ENCODE measurements at regions not wholly inside any gene's neighbourhood (a gene's known extent, or its start where the extent isn't known, plus 50 kb on each side); places are given as distances from the start of the nearest gene placed in this dataset.

DNA sequence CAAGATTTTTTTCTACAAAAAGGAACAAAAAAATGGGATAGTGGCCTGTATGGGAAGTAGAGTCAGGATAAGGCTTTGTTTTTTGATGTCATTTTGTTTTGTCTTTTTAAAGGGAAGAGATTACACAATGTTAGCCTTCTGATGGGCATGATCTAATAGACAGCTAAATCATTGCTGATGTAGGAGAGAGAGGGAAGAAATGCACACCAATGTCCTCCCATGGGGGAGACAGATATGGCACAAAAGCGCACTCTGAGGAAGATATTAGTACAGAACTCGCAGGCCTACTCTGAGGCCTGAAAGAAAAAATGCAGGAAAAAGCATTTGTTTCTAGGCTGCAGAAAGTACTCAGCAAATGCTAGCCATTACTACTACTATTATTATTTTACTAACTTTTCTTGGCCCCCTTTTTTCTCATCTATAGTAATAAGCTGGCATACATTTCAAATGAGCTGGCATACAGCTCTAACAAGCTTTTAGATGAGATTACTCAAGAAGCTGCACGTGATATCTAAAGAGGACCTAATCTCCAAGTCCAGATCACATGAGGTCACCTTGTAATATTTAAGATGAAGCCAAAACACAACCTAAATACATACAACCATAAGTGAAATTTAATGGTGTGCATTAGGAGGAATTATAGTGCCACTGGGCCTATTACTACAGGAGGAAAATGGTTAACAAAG lies 269.4 kb upstream of the TANK start:
- Histone ChIP-seq H3K27me3 (replicated peaks) (no peaks in the 10 kb centered on the region), H3K4me3 (ENCODE audit: low read depth, low read length) (no peak overlapping the region), H3K27ac (no peak overlapping the region), H3K36me3 (replicated peaks) (no peaks in the 10 kb centered on the region)
- no peak for DNase-seq
- in situ Hi-C loops (cut with HindIII; ENCODE audit: low pct_ligation_motif_present, low sequenced_read_pairs): no loop called here
- TF ChIP-seq CTCF (IDR thresholded peaks at IDR 0.05; ENCODE audit: low read depth, low read length, missing control alignments): no peak

- H3K36me3 ChIP-seq (replicated peaks): no peaks in the 10 kb centered on the region
- in situ Hi-C loops (cut with HindIII; ENCODE audit: low pct_ligation_motif_present, low sequenced_read_pairs): no loop called here
- TF ChIP-seq CTCF (IDR thresholded peaks at IDR 0.05; ENCODE audit: low read depth, low read length, missing control alignments): no peak
- no peak for DNase-seq
- no peak overlapping the region for H3K4me3 ChIP-seq (ENCODE audit: low read depth, low read length)
- no peaks in the 10 kb centered on the region for H3K27me3 ChIP-seq (replicated peaks)
- H3K27ac ChIP-seq: no peak overlapping the region
These were observed 268.9 kb upstream of the TANK start for GRCh38 chr2:160891353-160891740.

DNA sequence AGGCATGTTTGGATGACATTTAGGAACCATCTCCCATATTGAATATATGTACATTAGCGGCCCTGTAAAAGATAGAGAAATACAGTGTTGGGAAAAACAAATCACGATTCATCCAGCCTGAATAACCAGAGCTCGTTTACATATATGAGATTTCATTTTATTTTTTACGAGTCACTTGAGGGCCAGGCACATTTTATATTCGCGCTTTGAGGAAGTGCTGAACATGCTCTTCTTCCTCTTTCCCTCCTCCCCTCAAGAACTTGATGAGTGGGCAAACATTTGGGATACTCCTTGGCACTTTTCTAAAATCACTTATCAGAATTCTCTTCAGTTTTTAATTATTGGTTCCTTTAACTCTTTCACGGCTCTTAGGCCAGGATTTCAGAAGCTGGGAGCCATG lies 268.0 kb upstream of the TANK start:
- H3K36me3 ChIP-seq (replicated peaks): no peaks in the 10 kb centered on the region
- in situ Hi-C loops (cut with HindIII; ENCODE audit: low pct_ligation_motif_present, low sequenced_read_pairs): no loop called here
- no peak for TF ChIP-seq CTCF (IDR thresholded peaks at IDR 0.05; ENCODE audit: low read depth, low read length, missing control alignments)

GRCh38 chr2:160893581-160893980 lies 266.6 kb upstream of the TANK start:
- Histone ChIP-seq H3K27ac (no peak overlapping the region), H3K36me3 (replicated peaks) (no peaks in the 10 kb centered on the region), H3K4me3 (ENCODE audit: low read depth, low read length) (no peak overlapping the region), H3K27me3 (replicated peaks) (no peaks in the 10 kb centered on the region)
- no peak for TF ChIP-seq CTCF (IDR thresholded peaks at IDR 0.05; ENCODE audit: low read depth, low read length, missing control alignments)
- no peak for DNase-seq
- in situ Hi-C loops (cut with HindIII; ENCODE audit: low pct_ligation_motif_present, low sequenced_read_pairs): no loop called here

More for the DNA sequence above, 268.0 kb upstream of the TANK start:
- DNase-seq: no peak
- H3K4me3 ChIP-seq (ENCODE audit: low read depth, low read length): no peak overlapping the region
- no peak overlapping the region for H3K27ac ChIP-seq
- H3K27me3 ChIP-seq (replicated peaks): no peaks in the 10 kb centered on the region

- H3K4me3 ChIP-seq (ENCODE audit: low read depth, low read length): no peak overlapping the region
- H3K27me3 ChIP-seq (replicated peaks): no peaks in the 10 kb centered on the region
- in situ Hi-C loops (cut with HindIII; ENCODE audit: low pct_ligation_motif_present, low sequenced_read_pairs): no loop called here
- no peak overlapping the region for H3K27ac ChIP-seq
- no peak for TF ChIP-seq CTCF (IDR thresholded peaks at IDR 0.05; ENCODE audit: low read depth, low read length, missing control alignments)
- DNase-seq: no peak
- no peaks in the 10 kb centered on the region for H3K36me3 ChIP-seq (replicated peaks)
These were observed 261.5 kb upstream of the TANK start for GRCh38 chr2:160898581-160899307.
